ENCODE measurements at regions not wholly inside any gene's neighbourhood (a gene's known extent, or its start where the extent isn't known, plus 50 kb on each side); places are given as distances from the start of the nearest gene placed in this dataset.

GRCh38 chr21:15559660-15560059 is 170.1 kb upstream of the USP25 start:
- Histone ChIP-seq H3K36me3 (no peaks in the 10 kb centered on the region), H3K4me1 (peaks cover 4% of the 10 kb centered on the region; the same call in 1 of the 2 replicates), H3K27ac (no peak overlapping the region), H3K9me3 (replicated peaks) (no peaks in the 10 kb centered on the region), H3K4me3 (no peak overlapping the region), H3K27me3 (no peaks in the 10 kb centered on the region)
- no peak for DNase-seq

- H3K4me1 ChIP-seq, result peaks cover 4% of the 10 kb centered on the region; the same call in 1 of the 2 replicates
- H3K4me3 ChIP-seq, result no peak overlapping the region
- no peak overlapping the region; the same call in 1 of the 2 replicates for H3K27ac ChIP-seq
- peak in 1 of 2 experiments; percentile 27 for DNase-seq
- no peaks in the 10 kb centered on the region for H3K9me3 ChIP-seq (replicated peaks)
- no peaks in the 10 kb centered on the region for H3K27me3 ChIP-seq
- H3K36me3 ChIP-seq, result no peaks in the 10 kb centered on the region
Measured at GRCh38 chr21:15560383-15561056, 169.3 kb upstream of the USP25 start.

- H3K9me3 ChIP-seq (replicated peaks), result no peaks in the 10 kb centered on the region
- no peak overlapping the region for H3K27ac ChIP-seq
- H3K36me3 ChIP-seq, result no peaks in the 10 kb centered on the region
- H3K4me1 ChIP-seq, result peaks cover 4% of the 10 kb centered on the region; the same call in 1 of the 2 replicates
- H3K4me3 ChIP-seq, result no peak overlapping the region
- DNase-seq, result no peak
- no peaks in the 10 kb centered on the region for H3K27me3 ChIP-seq
Measured at GRCh38 chr21:15562748-15563147, 167.0 kb upstream of the USP25 start.

- H3K27ac ChIP-seq, result no peak overlapping the region
- H3K4me3 ChIP-seq, result no peak overlapping the region
- H3K9me3 ChIP-seq (replicated peaks), result no peaks in the 10 kb centered on the region
- H3K4me1 ChIP-seq, result peaks cover 4% of the 10 kb centered on the region; the same call in 1 of the 2 replicates
- H3K27me3 ChIP-seq, result no peaks in the 10 kb centered on the region
- no peaks in the 10 kb centered on the region for H3K36me3 ChIP-seq
- no peak for DNase-seq
Measured at GRCh38 chr21:15564907-15565306, 164.9 kb upstream of the USP25 start.

- Histone ChIP-seq H3K4me3 (no peak overlapping the region), H3K27me3 (no peaks in the 10 kb centered on the region), H3K4me1 (no peaks in the 10 kb centered on the region), H3K9me3 (replicated peaks) (no peaks in the 10 kb centered on the region), H3K27ac (no peak overlapping the region), H3K36me3 (no peaks in the 10 kb centered on the region)
- DNase-seq, result no peak
Measured at GRCh38 chr21:15566703-15567102, 163.1 kb upstream of the USP25 start.

- H3K9me3 ChIP-seq (replicated peaks), result no peaks in the 10 kb centered on the region
- DNase-seq, result no peak
- no peaks in the 10 kb centered on the region for H3K27me3 ChIP-seq
- no peaks in the 10 kb centered on the region for H3K4me1 ChIP-seq
- H3K27ac ChIP-seq, result no peak overlapping the region
- H3K36me3 ChIP-seq, result no peaks in the 10 kb centered on the region
- H3K4me3 ChIP-seq, result no peak overlapping the region
Measured at GRCh38 chr21:15567191-15567590, 162.6 kb upstream of the USP25 start.

- no peak for DNase-seq
- no peak overlapping the region for H3K4me3 ChIP-seq
- no peaks in the 10 kb centered on the region for H3K9me3 ChIP-seq (replicated peaks)
- no peaks in the 10 kb centered on the region for H3K27me3 ChIP-seq
- no peak overlapping the region for H3K27ac ChIP-seq
- no peaks in the 10 kb centered on the region for H3K4me1 ChIP-seq
- H3K36me3 ChIP-seq, result no peaks in the 10 kb centered on the region
Measured at GRCh38 chr21:15568516-15568915, 161.3 kb upstream of the USP25 start.

GRCh38 chr21:15586752-15587427 is 142.9 kb upstream of the USP25 start:
- no peak for DNase-seq
- H3K4me1 ChIP-seq, result no peaks in the 10 kb centered on the region
- no peak overlapping the region for H3K4me3 ChIP-seq
- H3K27ac ChIP-seq, result no peak overlapping the region
- H3K9me3 ChIP-seq (replicated peaks), result 0 out of 2 replicates have a peak, but pooled peaks cover 3% of the 10 kb centered on the region
- H3K27me3 ChIP-seq, result peaks cover 3% of the 10 kb centered on the region; the same call in 1 of the 2 replicates
- H3K36me3 ChIP-seq, result no peaks in the 10 kb centered on the region

GRCh38 chr21:15592271-15592860 is 137.4 kb upstream of the USP25 start:
- Histone ChIP-seq H3K27me3 (no peaks in the 10 kb centered on the region), H3K4me3 (no peak overlapping the region), H3K4me1 (no peaks in the 10 kb centered on the region), H3K9me3 (replicated peaks) (no peaks in the 10 kb centered on the region), H3K27ac (no peak overlapping the region), H3K36me3 (no peaks in the 10 kb centered on the region)
- DNase-seq, result peak in 1 of 2 experiments; percentile 75

- Histone ChIP-seq H3K4me3 (no peak overlapping the region), H3K4me1 (no peaks in the 10 kb centered on the region), H3K9me3 (replicated peaks) (no peaks in the 10 kb centered on the region), H3K36me3 (no peaks in the 10 kb centered on the region), H3K27me3 (no peaks in the 10 kb centered on the region), H3K27ac (no peak overlapping the region)
- DNase-seq, result no peak
Measured at GRCh38 chr21:15592957-15593356, 136.8 kb upstream of the USP25 start.

- Histone ChIP-seq H3K27ac (no peak overlapping the region), H3K9me3 (replicated peaks) (no peaks in the 10 kb centered on the region), H3K36me3 (no peaks in the 10 kb centered on the region), H3K4me1 (peaks cover 16% of the 10 kb centered on the region), H3K4me3 (no peak overlapping the region), H3K27me3 (no peaks in the 10 kb centered on the region)
- no peak for DNase-seq
Measured at GRCh38 chr21:15601390-15601789, 128.4 kb upstream of the USP25 start.

- Histone ChIP-seq H3K4me3 (no peak overlapping the region), H3K27ac (no peak overlapping the region; the same call in 1 of the 2 replicates), H3K36me3 (no peaks in the 10 kb centered on the region), H3K9me3 (replicated peaks) (no peaks in the 10 kb centered on the region), H3K4me1 (peaks cover 16% of the 10 kb centered on the region), H3K27me3 (no peaks in the 10 kb centered on the region)
- peak; percentile 29 to 31 for DNase-seq
Measured at GRCh38 chr21:15604413-15604812, 125.4 kb upstream of the USP25 start.

GRCh38 chr21:15614766-15615165 is 115.0 kb upstream of the USP25 start:
- H3K36me3 ChIP-seq, result no peaks in the 10 kb centered on the region
- H3K4me3 ChIP-seq, result no peak overlapping the region
- H3K9me3 ChIP-seq (replicated peaks), result 0 out of 2 replicates have a peak, but pooled peaks cover 3% of the 10 kb centered on the region
- H3K27ac ChIP-seq, result no peak overlapping the region
- peaks cover 10% of the 10 kb centered on the region; the same call in 1 of the 2 replicates for H3K4me1 ChIP-seq
- DNase-seq, result no peak
- H3K27me3 ChIP-seq, result no peaks in the 10 kb centered on the region

- Histone ChIP-seq H3K4me3 (no peak overlapping the region), H3K27ac (no peak overlapping the region), H3K9me3 (replicated peaks) (no peaks in the 10 kb centered on the region), H3K36me3 (no peaks in the 10 kb centered on the region), H3K4me1 (peaks cover 10% of the 10 kb centered on the region; the same call in 1 of the 2 replicates), H3K27me3 (no peaks in the 10 kb centered on the region)
- peak; percentile 10 to 35 for DNase-seq
Measured at GRCh38 chr21:15616864-15617574, 112.8 kb upstream of the USP25 start.

- peak; percentile 65 to 71 for DNase-seq
Measured at GRCh38 chr21:15617964-15618363, 111.8 kb upstream of the USP25 start.

More at GRCh38 chr21:15617964-15618363, 111.8 kb upstream of the USP25 start:
- Histone ChIP-seq H3K4me3 (no peak overlapping the region), H3K27me3 (no peaks in the 10 kb centered on the region), H3K27ac (peak overlapping the region; percentile 27), H3K4me1 (peaks cover 10% of the 10 kb centered on the region; the same call in 1 of the 2 replicates), H3K36me3 (no peaks in the 10 kb centered on the region), H3K9me3 (replicated peaks) (no peaks in the 10 kb centered on the region)

All from SJCRH30 (cell line).